ENCODE measurements at regions not wholly inside any gene's neighbourhood (a gene's known extent, or its start where the extent isn't known, plus 50 kb on each side); places are given as distances from the start of the nearest gene placed in this dataset.
A peak's percentile ranks its signal among the peaks of the same experiment; 100 is the strongest.

- Histone ChIP-seq H3K4me3 (no peak overlapping the region), H3K27ac (peak overlapping the region in 1 of 2 donors; percentile 41), H3K4me1 (replicated peaks in 1 of 2) (peaks cover 9 to 16% of the 10 kb centered on the region in 2 donors)
- 0 to 100% (median 67%) methylated on average over 1 to 9 of the region's 11 CpGs; no CpG with 5 or more reads in 4 of the 10 experiments for WGBS, 10 experiments
- ATAC-seq (replicated peaks in 6 of 8): peak in 2 of 8 experiments; percentile 3 to 8
- in situ Hi-C loops (cut with MboI; ENCODE audit: low pct_unique_long_range_greater_than_20kb in 2 of 9, low sequenced_read_pairs in 9 of 9, unreplicated experiment in 9 of 9): no loop called here
Measured at GRCh38 chr12:124621296-124621660, 53.9 kb upstream of the NCOR2 start.

DNA sequence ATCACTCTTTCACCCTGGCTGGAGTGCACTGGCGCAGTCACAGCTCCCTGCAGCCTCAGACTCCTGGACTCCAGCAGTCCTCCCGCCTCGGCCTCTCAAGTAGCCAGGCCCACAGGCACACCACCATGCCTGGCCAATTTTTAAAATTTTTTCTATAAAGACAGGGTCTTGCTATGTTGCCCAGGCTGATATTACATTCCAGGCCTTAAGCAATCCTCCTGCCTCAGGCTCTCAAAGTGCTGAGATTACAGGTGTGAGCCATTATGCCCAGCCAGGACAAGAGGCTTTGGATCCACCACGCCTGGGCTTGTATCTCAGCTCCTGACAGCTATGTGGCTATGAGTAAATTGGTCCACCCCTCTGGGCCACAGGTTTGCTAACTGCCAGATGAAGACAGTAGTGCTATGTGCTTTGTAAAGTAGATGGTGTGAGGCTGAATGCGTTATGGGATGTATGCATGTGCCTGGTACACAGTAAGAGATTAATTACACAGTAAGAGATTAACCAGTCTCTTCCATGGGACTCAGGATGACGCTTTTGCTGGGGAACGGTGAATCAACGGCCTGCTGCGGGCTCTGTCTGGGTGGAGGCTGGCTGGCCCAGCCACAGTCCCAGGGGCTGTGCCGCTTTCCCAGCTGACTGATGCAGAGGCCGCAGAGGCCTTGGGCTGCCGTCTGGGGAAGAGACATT, 53.3 kb upstream of the NCOR2 start:
- in situ Hi-C loops (cut with MboI; ENCODE audit: low pct_unique_long_range_greater_than_20kb in 2 of 9, low sequenced_read_pairs in 9 of 9, unreplicated experiment in 9 of 9): no loop called here
- H3K4me1 ChIP-seq (replicated peaks in 1 of 2): peaks cover 6 to 11% of the 10 kb centered on the region in 2 donors
- no peak overlapping the region for H3K4me3 ChIP-seq
- WGBS, 10 experiments: 21 to 100% (median 61%) methylated on average over 1 to 8 of the region's 12 CpGs; no CpG with 5 or more reads in 1 of the 10 experiments
- peak overlapping the region in 1 of 2 donors; percentile 41 for H3K27ac ChIP-seq
- ATAC-seq (replicated peaks in 6 of 8): peak in 6 of 8 experiments; percentile 12 to 87 (median 25)

- WGBS, 10 experiments: 70 to 96% (median 88%) methylated on average over 2 to 16 of the region's 21 CpGs; no CpG with 5 or more reads in 2 of the 10 experiments
- Histone ChIP-seq H3K4me1 (replicated peaks in 1 of 2) (peaks cover 6 to 10% of the 10 kb centered on the region in 2 donors), H3K4me3 (no peak overlapping the region), H3K27ac (no peak overlapping the region)
- ATAC-seq (replicated peaks in 6 of 8): no peak
- in situ Hi-C loops (cut with MboI; ENCODE audit: low pct_unique_long_range_greater_than_20kb in 2 of 9, low sequenced_read_pairs in 9 of 9, unreplicated experiment in 9 of 9): no loop called here
Measured at GRCh38 chr12:124618291-124618902, 51.0 kb upstream of the NCOR2 start.

- Histone ChIP-seq H3K27ac (no peak overlapping the region), H3K4me3 (no peak overlapping the region), H3K4me1 (replicated peaks in 1 of 2) (peaks cover 6 to 10% of the 10 kb centered on the region in 2 donors)
- in situ Hi-C loops (cut with MboI; ENCODE audit: low pct_unique_long_range_greater_than_20kb in 2 of 9, low sequenced_read_pairs in 9 of 9, unreplicated experiment in 9 of 9): no loop called here
- ATAC-seq (replicated peaks in 6 of 8): peak in 5 of 8 experiments; percentile 88 to 97 (median 95)
- whole genome bisulfite sequencing, 10 experiments: 20 to 80% (median 47%) methylated on average over 1 to 6 of the region's 19 CpGs; no CpG with 5 or more reads in 4 of the 10 experiments
Measured at GRCh38 chr12:124617615-124618014, 50.2 kb upstream of the NCOR2 start.
